ENCODE measurements at regions not wholly inside any gene's neighbourhood (a gene's known extent, or its start where the extent isn't known, plus 50 kb on each side); places are given as distances from the start of the nearest gene placed in this dataset.
"Not testable (repeated sequence)": the region's sequence is repeated elsewhere in the genome, so short reads cannot be mapped to it uniquely, and the experiment has no call there.

DNA sequence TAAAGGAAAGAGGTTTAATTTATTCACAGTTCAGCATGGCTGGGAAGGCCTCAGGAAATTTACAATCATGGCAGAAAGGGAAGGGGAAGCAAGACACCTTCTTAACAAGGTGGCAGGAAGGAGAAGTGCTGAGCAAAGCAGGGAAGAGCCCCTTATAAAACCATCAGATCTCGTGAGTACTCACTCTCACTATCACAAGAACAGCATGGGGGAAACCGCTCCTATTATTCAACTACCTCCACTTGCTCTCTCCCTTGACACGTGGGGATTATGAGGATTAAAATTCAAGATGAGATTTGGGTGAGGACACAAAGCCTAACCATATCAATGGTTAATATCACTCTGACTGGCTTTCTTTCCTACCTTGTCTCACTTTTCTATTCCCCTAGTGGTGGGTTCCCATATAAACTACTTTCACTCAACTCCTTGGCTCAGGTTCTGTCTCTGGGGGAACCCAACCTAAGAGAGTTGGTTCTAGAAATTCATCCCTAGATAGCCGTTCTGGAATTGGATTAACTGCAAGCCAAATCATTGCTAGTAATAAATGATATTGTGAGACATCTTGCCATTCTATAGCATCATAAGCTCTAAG, 749.8 kb upstream of the GRAMD2B start:
- no peak for DNase-seq (ENCODE audit: low spot score)

DNA sequence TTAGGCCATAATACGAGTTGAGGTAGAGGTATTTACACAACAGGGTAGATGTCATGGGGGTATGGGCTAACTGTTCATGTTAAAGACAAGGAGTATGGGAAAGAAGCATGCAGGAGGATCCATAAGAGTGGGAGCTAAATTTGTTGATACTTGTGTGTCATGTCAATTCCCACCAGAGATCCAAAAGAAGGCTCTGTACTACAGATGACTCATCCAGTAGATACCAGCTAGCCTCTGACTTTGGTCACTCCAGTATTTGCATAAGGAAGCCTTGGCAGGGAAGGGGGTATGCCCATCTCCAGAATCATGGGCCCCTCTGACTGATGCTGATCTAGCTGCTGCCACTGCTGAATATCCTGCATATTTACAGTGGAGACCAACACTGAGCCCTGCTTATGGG, 743.7 kb upstream of the GRAMD2B start:
- no peak for DNase-seq (ENCODE audit: low spot score)

DNA sequence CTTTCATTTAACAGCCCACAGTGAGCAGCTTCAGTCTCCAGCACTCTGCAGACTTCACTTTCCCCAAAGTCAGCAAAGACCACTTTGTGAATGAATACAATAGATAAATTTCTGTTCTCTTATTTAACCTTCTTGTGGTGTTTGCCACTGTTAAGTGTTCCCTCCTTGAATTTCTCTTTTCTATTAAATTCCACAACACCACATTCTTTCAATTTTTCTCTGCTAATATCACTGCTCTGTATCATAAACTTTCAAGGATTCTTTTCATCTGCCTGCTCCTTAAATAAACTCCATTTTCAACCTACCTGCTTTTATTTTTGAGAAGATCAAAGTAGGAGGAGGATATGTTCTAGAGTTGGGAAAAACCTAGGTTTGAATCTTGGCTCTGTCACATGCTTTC, 739.5 kb upstream of the GRAMD2B start:
- DNase-seq (ENCODE audit: low spot score) = no peak

DNA sequence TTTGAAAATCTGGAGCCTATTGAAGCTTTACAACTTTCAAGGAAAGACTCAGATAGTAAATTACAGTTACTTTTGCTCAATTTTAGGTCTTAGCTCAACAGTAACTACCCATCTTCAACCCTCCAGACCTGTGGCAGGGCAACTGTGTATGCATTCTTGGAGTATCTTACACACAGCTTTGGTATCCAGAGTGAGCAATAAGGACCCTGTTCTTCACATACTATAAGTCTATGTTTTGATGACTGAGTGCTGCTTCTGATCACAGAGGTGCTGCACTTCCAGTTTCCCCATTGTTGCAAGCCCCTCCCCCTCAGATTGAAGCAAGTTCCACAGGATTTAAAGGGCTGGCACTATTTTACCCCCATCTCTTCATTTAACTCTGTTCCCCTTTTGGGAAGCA, 737.4 kb upstream of the GRAMD2B start:
- DNase-seq (ENCODE audit: low spot score) = no peak

DNA sequence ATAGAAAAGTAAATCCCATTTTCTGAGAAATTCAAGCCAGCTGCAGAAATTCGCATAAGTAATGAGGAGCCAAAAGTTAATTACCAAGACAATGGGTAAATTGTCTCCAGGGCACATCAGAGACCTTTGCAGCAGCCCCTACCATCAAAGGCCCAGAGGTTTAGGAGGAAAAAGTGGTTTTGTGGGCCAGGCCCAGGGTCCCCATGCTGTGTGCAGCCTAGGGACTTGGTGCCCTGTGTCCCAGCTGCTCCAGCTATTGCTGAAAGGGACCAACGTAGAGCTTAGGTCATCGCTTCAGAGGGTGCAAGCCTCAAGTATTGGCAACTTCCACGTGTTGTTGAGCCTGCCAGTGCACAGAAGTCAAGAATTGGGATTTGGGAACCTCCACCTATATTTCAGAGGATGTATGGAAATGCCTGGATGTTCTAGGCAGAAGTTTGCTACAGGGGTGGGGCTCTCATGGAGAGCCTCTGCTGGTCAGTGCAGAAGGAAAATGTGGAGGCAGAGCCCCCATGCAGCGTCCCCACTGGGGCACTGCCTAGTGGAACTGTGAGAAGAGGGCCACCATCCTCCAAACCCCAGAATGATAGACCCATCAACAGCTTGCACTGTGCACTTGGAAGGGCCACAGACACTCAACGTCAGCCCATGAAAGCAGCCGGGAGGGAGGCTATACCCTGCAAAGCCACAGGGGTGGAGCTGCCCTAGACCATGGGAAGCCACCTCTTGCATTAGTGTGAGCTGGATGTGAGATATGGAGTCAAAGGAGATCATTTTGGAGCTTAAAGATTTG, 731.3 kb upstream of the GRAMD2B start:
- DNase-seq (ENCODE audit: low spot score) = not testable (repeated sequence)

DNA sequence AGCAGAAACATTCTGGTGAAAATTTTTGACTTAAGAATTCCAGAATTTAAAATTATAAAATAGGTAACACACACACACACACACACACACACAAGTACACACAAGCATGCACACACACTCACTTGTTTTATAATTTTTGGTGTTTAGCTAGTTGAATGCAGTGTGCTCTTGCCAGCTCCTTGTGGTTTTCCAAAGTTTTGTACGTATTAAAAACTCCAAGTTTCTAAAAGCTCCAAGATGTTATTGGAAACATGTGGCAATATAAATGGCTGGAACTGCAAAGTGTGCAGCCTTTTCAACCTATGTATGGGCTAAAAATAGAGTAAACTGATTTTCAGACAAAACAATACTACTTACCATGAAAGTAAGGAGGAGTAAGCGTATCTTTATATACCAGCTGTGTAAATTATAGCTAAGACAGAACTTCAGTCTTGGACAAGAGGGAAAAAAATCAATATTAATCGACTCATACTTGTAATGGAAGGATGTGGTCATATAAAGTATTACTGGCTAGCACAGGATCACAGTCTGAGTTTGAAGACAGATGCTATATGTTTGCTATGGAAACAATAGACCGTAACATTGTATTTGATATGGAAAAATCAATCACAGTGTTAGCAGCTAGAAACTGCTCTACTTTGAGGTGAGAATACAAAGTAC, 727.1 kb upstream of the GRAMD2B start:
- no peak for DNase-seq (ENCODE audit: low spot score)

DNA sequence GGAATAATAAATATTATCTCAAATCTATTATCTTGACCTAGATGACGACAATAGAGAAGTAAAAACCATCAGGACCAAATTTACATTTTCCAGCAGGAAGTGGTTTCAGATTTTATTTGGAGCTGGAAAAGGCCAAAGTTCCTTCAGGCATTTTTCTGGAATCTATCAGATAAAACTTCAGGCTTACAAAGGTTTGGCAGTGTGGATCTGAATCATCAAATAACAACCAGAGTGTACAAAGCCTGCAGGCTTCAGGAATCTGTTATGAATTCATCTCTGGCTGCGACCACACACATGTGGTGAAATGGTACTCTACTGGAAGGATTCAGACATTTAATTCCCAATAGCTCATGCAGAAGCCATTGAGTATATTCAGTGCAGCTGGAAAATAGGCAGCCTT, 726.4 kb upstream of the GRAMD2B start:
- peak; percentile 59 for DNase-seq (ENCODE audit: low spot score)

DNA sequence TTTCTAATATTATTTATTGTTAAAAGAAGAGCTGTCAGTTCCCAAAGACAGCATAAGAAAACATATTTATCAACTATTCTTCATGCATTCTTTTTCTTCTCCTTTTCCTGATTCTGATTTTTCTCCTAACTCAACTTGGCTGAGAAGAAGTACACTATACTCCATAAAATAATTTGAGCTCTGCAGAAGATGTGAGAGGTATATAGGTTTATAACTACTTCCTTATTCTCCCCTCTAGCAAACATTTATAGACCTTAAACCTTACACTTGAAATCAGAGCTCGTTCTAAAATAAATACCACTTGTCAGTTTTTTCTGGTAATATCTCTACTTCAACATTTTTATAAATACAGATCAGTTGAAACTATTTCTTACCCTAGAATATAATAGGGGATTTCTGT, 724.8 kb upstream of the GRAMD2B start:
- no peak for DNase-seq (ENCODE audit: low spot score)

DNA sequence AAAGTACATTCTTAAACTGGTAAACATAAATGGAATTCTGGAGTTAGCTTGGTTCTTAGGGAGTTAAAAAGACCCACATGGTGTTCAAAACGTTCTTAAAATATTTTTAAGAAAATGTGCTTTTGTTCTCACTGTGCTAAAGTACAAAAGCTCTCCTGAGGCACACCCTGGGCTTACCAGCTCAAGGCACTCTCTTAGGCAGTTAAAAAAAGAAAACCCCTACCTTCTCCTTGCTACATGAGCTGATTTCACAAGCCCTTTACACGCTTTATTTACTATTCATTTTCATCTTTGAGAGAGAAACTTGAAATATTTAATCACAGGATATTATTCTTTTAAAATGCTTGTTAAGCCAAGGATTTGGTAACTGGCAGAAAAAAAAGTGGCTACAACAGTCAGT, 723.3 kb upstream of the GRAMD2B start:
- DNase-seq (ENCODE audit: low spot score) = no peak

DNA sequence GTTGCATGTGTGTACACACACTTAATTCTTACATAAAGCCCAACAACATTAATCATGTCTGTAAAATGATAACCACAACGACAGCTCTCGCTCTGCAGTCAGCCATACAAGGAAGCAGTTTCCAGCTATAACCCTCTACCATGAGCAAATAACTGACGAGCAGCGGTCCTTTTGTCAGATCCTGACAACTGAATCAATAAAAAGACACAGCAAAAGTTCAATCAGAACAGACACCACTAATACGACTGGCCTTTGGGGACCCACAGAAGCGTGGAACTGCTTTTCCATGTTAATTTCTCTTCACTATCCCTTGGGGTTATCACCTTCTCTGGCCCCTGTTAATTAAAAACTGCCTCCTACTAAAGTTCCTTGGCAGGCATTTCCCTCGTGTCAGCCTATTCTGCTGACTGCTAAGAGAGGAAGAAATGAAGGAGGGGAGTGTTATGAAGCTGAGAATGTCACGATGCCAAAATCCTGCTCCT, 722.8 kb upstream of the GRAMD2B start:
- DNase-seq (ENCODE audit: low spot score) = no peak

DNA sequence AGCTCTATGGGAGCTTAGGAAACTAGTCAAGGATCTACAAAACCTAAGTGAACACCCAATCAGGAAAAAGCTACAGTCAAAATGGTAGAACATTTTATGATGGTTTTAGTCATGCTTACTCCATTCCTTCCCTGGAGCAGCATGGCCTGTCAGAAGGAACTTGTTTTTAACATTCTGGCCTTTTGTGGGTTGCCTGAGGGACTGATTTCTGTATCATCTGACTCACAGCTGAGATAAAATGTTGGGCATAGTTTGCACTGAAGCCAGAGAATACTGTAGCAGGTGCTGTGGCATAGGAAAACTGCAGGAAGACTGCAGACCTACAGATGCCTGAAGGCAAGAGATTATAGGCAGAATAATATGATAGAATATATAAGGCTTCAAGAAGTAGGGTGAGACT, 719.6 kb upstream of the GRAMD2B start:
- DNase-seq (ENCODE audit: low spot score) = no peak

DNA sequence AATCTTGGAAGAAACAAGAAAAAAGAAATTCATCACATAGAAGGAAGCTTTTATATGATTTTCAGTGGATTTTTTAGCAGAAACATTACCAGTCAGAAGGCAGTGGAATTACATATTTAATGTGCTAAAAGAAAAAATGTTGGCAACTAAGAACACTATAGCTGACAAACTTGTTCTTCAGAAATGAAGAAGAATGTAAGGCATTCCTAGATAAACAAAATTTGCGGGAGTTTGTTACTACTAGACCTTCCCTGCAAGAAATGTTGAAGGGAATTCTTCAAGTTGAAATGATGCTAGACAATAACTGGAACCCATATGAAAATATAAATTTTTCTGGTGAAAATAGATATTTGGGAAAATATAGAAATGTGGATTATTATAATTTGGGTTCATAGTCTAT, 718.3 kb upstream of the GRAMD2B start:
- no peak for DNase-seq (ENCODE audit: low spot score)

DNA sequence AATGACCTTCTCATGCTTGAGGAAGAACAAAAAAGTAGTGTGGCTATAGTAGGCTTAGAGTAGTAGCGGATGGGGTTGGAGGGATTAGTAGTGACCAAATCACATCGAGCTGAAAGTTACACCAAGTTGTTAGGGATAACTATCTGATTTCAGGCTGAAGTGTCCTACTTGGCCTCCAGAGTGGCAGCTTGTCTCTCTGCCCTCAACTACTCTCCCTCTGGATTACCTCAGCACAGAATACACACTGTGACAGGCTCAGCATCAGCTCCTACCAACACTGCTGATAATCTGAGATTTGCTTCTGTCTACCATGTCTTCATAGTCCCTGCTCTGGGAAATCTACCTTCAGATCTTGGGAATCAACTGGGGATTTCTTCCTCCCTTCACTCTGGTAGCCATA, 714.6 kb upstream of the GRAMD2B start:
- no peak for DNase-seq (ENCODE audit: low spot score)

DNA sequence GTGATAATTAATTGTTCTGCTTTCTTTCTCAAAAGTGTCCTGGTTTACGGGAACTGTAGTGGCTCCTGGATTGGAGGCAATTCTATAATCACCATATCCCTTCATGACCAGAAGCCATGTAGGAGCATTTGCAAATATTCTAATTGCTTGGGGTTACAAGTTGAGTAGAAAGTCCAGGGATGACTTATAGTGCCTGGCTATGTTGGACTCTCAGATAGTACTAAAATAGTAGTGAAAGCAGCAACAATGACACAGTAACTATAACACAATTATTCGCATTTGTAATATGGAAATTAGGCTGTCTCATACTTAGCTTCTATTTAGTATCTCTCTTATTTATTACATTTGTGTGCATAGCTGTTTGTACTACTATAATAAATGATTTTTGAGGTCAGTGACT, 712.5 kb upstream of the GRAMD2B start:
- DNase-seq (ENCODE audit: low spot score) = no peak

DNA sequence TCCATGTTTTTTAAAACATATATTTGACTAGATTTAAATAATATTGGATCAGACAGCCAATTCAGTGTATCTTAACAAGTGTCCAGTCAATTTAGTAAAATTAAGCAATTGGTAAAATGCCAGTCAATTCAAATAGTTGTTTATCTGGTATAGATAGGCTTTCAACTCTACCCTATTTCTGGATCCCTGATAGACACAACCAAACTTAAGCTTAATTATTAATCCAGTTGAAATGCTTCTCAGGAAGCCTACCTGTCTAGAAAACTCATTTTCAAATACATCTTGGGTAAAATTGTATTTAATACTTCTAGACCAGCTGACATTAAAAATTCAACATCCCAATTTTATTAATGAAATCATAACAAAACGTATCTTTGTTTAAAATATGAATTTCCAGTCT, 710.8 kb upstream of the GRAMD2B start:
- no peak for DNase-seq (ENCODE audit: low spot score)

DNA sequence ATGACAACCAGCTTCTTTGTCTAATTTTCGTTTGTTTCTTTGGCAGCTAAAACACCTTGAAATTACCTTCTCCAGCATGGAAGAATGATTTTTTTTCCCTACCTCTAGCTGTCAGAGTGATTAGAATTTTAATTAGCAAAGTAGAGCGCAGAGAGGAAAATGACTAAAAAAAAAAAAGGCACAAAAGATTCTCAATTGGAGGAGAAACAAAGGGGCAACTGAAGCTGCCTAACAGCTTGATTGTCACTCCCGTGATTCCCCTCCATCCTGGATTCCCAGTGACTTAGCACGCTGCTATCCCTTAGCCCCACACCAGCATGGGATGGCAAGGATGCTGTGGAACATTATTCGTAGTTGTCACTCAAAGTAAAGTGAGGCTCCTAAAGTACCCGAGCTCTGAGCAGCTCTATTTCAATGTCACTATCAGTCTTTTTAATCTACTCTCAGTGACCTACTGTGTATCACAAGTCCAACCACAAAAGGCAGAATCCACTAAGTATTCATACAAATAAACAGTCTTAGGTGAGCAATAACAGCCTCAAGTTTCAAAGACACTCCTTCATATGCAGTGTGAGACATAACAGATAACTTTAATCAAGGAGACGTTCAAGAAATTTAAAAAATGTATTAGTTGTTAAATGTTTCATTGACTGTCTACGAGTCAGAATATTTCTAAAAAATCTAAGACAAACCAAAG, 710.0 kb upstream of the GRAMD2B start:
- DNase-seq (ENCODE audit: low spot score) = no peak

DNA sequence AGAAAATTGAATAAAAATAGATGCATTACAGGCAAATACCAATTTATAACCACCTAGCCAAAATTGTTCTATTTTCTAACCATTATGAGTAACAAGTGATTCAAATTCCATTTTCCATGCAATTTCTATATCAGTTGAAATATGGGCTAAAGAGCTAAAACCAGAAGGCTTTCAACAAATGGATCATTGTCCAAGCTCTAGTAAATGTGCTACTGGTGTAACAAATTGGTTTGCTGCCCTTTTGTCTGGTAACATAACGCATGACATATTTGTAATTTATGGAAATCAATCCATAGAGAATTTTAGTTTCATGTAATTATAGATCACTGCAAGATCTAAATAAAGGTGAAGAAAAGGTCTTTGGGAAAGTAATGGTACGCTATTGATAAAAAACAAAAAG, 708.0 kb upstream of the GRAMD2B start:
- DNase-seq (ENCODE audit: low spot score) = no peak

DNA sequence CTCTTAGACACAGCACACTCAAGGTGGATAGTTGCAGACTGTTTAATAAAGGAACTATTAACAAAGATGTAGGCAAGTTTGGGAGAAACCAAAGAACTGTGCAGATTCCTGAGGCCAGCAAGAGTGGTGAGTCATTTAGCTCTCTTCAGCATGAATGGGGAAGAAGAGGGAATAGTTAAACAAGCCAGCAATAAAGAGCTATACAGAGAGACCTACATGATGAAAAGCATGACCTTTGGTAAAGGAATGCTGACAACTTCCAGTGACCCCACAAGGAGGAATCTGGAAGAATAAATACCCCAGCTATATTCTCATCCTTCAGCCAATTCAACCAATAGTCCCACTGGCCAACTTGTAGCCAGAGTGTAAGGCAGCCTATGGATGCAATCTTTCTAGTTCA, 706.0 kb upstream of the GRAMD2B start:
- peak; percentile 49 for DNase-seq (ENCODE audit: low spot score)

DNA sequence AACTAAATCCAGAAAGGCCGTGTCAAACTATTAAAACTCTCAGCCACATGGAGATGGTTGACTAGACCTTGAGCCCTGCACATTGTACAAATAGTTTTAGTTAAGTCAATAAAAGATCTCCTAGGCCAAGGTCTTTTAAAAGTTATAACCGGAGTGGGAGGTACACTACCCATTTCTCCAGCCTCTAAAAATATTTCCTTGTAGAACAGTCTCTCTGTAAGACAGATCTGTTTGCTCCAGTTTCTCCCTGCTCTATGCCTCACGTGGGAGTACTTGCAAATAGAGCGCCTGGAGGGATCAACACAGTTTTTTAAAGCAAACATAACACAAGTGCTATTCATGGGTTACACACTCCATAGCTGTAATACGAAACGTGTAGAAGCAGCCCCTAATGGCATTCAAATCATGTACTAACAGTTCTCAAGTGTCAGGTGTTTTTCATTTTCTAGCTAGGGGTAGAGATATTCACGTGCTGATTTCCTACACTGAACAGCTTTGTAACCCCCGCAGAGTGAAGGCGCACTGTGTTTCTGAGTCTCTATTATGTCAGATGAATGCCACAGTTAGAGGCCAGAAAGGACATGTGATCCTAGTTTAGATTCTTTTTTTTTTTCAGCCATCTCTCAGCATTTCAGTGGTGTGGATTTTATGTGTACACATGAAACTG, 703.4 kb upstream of the GRAMD2B start:
- no peak for DNase-seq (ENCODE audit: low spot score)

DNA sequence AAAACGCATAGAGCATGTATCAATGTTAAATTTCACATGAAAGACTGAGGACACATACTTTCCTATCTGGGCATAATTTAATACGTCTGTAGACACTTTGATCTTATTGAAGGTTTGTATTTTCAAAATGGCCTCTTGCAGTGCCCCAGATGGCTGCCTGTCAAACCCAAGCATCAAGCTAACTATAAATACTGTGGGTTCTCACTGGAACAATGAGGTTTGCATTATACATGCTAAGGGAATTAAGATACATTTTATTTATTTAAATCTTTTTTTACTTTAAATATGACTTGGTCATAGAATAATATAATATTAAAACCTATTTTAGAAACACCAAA, 702.9 kb upstream of the GRAMD2B start:
- DNase-seq (ENCODE audit: low spot score) = no peak

DNA sequence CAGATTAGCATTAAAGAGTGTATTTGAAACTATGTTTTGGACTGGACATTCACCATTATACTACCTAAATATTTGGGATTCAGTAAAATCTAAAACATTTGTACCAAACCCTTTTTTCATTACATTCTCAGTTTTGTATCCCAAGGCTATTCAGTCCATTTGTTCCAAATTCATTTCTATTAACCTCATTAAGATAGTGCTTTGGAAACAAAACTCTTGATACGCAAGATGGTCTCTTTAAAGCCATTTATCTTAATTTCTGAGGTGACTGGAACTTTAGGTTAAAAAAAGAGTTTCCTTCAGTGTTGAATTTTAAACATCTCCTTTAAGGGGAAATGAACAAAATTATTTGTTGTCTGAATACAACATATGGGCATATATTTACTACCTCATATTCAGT, 702.5 kb upstream of the GRAMD2B start:
- DNase-seq (ENCODE audit: low spot score) = no peak

DNA sequence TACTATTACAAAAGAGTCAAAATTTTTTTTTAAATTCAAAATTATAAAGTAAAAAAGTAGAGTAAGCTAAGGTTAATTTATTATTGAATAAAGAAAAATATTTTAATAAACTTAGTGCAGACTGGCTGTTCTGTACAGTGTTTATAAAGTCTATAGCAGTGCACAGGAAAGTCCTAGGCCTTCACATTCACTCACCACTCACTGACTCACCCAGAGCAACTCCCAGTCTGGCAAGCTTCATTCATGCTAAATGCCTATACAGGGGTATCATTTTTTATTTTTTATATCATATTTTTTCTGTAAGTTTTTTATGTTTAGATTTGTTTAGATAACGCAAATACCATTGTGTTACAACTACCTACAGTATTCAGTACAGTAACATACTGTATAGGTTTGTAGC, 700.7 kb upstream of the GRAMD2B start:
- no peak for DNase-seq (ENCODE audit: low spot score)
